ENCODE measurements at regions not wholly inside any gene's neighbourhood (a gene's known extent, or its start where the extent isn't known, plus 50 kb on each side); places are given as distances from the start of the nearest gene placed in this dataset.
"Not testable (repeated sequence)": the region's sequence is repeated elsewhere in the genome, so short reads cannot be mapped to it uniquely, and the experiment has no call there.

DNA sequence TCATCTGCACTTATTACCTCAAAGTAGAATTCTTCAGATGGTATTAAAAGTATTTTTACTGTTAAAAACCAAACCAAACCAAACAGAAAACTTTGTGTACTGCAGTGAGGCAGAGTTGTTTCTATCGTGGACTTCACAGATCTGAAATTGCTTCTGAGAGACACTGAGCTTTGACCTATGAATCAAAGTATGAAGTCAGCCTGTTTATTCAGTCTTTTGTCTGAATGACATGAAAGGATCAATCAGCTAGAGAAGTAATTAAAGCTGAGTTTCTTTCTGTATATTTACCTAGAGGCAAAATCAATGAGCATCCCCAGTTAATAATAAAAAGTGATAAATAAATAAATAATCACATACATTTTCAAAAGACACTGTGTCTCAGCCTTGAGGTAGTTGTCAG, 2121.0 kb downstream of the PCDH7 start:
- DNase-seq (ENCODE audit: low spot score) = no peak

DNA sequence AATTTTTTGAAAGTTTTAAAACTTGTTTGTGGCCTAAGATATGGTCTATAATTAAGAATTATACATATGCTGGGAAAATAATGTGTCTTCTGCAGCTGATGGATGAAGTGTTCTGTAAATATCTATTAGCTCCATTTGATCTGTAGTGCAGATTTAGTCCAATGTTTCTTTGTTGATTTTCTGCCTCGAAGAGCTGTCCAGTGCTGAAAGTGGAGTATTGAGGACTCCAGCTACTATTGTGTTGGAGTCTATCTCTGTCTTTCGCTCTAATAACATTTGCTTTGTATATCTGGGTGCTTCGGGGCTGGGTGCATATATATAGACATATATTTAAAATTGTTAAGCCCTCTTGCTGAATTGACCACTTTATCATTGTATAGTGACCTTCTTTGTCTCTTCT, 2127.3 kb downstream of the PCDH7 start:
- no peak for DNase-seq (ENCODE audit: low spot score)

DNA sequence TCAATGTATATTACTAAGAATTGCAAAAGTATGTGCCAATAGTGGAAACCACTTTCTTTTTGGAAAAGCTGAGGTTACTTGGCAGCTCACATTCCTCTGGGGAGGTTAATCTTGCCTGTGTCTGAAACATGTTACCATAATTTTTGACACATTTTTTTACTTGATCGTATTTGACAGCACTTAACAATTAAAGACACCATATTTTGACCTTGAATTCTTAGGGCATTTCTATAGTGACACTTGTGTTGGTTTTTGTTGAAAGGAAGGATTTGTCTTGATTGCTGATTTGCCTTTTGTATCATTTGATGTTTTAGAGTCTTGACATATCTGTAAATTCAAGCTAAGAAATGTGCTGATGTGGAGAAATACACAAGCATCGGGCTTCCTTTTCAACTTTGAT, 2135.5 kb downstream of the PCDH7 start:
- no peak for DNase-seq (ENCODE audit: low spot score)

DNA sequence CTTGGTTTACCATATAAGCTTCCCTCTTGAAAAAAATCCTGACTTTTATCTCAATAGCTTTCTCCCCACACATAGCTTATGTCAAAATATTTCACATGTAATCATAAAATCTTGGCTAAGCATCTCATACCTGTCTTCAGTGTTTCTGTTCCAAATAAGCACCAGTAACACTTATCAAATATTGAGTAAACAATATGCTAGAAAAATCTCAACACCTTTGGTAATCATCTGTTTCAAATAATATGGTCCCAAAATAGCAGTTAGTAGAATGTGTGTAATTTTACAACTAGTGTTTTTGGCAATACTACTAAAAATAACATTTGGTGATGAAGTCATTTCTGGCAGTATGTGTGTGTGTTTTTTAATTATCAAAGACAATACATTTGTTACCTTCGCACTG, 2138.2 kb downstream of the PCDH7 start:
- DNase-seq (ENCODE audit: low spot score) = no peak

DNA sequence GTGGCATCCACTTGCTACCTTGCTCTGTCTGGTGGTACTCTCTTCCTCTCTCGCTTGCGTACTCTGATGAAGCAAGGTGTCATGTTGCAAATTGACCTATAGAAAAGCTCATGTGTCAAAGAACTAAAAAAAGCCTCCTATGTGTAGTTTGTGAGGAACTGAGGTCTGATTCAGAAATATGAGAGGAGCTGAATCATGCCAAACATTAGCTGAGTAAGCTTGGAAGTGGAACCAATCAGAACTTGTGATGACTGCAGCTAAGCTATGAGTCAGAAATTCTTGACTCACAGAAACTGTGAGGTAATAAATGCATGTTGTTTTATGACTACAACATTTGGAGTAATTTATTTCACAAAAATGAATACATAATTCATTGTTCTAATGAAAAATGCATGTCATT, 2138.8 kb downstream of the PCDH7 start:
- DNase-seq (ENCODE audit: low spot score) = peak; percentile 0

DNA sequence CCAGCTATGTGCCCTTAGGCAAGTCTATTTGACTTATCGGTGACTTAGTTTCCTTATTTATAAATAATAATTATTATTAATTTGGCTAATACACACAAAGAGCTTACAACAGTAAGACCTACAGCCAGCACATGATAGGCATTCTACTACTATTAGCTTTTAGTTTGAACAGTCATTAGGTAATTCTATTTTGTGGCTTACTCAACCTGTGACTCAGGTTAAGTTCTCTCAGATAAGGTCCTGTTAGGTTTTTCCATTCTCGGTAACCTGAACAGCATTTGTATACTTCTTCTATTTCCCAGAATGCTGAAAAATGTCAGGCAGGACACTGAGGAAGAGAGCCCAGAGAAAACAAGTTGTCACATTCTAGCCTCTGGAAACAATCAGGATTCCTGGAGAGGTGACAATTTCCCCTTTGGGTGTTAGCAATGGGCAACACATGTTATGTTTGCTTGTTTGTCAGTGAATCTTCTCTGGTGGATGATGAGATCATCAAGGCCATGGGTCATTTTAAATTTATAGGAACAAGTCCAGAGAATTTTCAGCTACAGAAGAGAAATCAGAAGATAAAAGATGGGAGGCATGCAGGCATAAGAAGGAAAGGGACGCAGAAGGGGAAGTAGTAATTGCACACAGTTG, 2144.7 kb downstream of the PCDH7 start:
- no peak for DNase-seq (ENCODE audit: low spot score)

DNA sequence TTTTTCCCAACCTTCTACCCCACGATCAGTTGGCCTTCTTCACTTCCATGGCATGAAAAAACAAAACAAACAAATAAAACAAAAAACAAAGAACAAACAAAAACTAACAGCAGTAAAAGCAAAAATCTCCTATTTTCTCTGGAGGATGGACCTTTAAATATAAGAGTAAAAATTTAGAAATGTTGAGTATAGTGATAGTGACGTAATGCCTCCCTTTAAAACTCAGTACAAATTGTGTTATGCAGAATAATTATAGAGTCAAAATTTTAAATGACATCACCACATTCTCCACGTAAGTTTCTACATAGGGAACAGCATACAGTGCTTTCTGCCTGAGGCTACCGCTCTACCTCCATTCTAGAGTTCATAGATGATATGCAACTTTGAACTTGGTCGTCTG, 2156.4 kb downstream of the PCDH7 start:
- no peak for DNase-seq (ENCODE audit: low spot score)

DNA sequence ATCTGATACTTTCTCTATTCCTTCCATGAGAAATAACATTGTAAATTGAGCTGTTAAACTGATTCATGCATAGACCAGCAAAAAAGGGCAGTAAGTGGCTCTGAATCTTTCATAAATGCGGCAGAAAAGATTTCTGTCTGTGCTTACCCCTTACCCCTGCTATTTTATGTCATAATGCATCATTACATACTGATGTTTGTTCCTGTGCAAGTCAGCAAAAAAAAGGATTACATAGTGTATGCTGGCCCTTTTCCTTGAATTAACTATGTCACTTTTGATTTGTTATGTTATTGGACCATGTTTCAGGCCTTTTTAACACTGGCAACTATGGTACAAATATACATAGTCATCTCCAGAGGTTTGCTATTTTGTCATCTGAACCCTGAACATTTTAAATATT, 2159.7 kb downstream of the PCDH7 start:
- no peak for DNase-seq (ENCODE audit: low spot score)

DNA sequence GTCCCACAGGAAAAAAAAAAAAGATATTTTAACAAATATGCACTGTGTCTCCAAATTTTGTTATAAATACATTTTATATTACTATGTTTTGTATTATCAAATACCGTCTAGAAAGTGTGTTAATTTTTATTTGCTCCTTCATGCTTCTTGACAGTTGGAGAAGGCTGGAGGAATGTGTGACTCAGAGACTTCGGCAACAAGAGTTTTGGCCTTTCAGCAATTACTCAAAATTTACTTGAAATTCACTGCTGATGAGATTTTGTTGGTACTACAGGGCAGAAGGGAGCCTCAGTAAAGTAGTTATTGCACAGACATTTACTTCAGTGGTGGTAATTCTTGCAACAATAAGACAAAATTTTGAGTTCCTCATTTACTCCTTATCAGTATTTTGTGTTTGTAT, 2164.0 kb downstream of the PCDH7 start:
- DNase-seq (ENCODE audit: low spot score) = no peak

DNA sequence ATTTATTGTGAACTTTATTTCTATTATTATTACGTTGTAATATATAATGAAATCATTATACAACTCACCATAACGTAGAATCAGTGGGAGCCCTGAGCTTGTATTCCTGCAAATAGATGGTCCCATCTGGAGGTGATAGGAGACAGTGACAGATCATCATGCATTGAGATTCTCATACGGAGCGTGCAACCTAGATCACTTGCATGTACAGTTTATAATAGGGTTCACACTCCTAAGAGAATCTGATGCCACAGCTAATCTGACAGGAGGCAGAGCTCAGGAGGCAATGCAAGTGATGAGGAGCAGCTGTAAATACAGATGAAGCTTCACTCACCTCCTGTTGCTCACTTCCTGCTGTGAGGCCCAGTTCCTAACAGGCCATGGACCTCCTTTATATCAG, 2170.2 kb downstream of the PCDH7 start:
- DNase-seq (ENCODE audit: low spot score) = no peak

DNA sequence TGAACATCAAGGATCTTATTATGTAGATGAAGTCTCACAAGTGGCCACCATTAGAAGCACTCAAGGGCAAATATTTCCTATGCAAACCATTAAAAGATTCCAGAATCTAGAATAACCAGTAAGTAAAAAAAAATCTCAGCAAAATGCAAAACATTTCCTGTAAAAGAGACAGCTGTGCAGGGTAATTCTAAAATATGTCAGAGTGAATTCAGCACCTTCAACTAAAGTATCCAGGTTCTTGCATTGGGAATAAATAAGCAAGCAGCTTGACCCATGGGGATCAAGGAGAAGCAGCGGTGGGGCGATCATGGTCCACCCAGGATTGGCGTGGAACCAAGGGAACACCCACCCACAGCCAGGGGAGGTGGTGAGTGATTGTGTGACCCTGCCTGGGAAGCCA, 2188.9 kb downstream of the PCDH7 start:
- no peak for DNase-seq (ENCODE audit: low spot score)

DNA sequence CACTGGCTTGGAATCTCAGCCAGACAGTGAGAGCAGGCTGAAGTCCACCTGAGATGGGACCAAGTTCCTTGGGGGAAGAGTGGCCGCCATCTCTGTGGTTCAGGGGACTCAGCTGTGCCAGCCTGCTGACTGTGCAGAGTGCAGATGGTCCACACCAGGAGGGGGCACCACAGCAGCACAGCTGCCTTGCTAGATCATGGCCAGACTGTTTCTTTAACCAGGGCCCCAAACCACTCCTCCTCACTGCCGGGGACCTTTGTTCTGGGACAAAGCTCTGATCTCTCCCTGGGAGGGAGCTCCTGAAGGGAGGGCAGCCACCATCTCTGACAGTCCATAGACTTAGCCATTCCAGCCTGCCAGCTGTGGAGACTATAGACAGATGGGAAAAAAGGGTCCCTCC, 2189.6 kb downstream of the PCDH7 start:
- no peak for DNase-seq (ENCODE audit: low spot score)

DNA sequence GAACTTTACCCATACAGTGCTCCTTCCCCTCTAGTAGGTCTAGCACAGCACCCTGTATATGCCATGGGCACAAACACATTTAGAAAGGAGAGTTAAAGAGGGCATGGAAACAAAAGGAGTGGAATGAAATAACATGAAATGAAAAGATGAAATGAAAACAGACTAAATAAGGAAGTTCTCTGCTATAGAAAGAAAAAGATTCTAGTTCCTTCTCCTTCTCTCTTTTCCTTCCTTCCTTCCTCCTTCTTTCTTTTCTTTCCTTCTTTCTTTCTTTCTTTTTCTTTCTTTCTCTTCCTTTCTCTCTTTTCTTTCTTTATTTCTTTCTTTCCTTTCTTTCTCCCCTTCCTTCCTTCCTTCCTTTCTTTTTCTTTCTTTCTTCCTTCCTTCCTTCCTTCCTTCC, 2197.4 kb downstream of the PCDH7 start:
- DNase-seq (ENCODE audit: low spot score) = no peak

DNA sequence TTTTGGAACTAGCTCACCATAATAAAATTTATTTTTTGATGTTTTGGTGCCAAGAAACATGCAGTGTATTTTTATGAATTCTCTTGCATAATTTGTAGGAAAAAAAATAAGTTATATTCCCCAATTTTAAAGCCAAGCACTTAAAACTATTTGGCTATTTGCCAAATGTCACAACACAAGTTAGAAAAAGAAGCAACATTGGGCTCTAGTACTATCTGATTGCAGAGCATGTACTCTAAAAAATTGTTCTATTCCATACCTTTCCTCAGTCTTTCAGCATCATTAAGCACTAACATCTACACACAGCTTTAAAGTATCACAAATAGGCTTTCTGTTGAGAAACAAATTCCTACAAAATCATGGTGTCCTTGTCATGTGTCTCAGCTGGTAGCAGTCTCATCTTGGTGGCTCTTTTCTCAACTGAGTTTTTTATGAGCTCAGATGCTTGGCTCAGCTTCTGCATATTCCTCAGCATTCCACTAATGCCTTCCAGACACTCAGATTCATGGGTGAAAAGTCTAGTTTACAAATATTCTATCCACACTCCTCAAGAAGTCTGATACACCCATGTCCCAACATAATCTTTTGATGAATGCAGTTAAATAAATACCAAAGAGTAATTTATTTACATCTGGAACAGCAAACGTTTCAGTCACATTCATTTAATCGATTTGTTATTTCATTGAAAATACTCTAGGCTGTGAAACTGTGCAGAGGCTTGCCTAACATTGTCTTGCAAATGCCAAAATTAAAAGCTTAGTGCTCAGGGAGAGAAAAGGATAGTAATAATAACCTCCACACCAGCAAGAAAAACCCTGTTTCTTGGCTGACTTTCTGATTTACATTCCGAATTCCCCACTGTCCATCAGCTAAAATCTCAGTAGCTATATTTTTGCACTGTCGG, 2209.9 kb downstream of the PCDH7 start:
- DNase-seq (ENCODE audit: low spot score) = no peak

DNA sequence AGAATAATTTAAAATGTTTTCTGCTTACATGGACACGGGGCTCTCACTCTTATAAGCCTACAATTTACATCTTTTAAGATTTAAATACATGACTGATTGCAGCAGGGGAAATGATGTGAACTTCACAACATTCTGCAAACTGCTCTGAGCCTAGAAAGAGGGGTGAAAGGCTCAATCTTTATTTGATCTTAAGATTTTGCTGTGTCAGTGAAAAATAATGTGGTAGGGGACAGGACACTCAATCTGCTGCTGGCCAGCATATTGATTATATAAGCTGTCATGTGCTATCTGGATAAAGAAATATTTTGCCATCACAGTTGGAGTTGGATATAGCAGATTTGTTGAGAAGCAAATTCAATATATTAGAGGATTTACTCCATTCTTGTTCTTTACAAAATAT, 2210.5 kb downstream of the PCDH7 start:
- no peak for DNase-seq (ENCODE audit: low spot score)

DNA sequence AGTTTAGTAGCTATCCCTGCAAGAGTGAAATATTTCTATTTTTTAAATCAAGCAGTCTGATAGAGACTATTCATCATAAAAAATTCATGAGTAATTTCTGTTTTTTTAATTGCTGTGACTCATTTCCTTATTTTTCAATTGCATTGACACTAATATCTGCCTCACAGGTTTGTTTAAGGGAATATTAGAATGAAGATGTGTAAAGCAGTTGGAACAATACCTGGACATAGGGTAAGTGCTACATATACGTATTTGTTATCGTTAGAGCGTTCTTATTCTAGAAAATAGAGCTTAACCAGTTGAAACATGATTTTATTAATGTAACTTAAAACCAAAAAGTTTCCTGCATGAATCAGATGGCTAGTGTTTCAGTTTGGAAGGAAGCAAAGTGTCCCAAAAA, 2211.3 kb downstream of the PCDH7 start:
- no peak for DNase-seq (ENCODE audit: low spot score)

DNA sequence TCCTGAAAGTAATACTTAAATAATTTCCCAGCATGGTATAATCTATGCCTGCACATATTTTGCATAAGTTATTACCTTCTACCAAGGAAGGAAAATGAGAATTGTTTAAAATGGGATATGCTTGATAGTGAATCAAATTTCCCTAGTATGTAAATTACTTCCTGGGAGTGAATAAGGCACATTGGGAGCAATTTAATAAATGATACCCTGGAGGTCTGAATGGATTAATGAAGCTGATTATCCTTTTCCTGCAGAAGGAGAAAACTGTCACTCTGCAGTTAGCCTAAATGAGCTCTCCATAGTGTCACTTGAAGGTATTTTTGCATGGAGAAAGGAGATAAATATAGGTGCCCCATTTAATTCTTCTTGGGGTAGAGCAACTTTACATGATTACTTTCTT, 2212.0 kb downstream of the PCDH7 start:
- no peak for DNase-seq (ENCODE audit: low spot score)

DNA sequence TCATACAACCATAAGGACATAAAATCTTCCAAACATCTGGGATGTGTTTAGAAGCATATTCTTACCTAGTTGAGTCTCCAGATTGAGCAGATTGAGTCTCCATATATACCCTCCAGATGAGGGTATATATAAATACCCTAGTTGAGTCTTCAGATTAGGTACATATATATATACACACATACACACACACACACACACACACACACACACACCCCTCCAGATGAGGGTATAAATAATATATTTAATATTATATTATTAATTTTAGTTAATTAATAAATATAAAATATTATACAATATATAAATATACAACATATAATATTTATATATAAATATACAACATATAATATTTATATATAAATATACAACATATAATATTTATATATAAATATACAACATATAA, 2219.1 kb downstream of the PCDH7 start:
- DNase-seq (ENCODE audit: low spot score) = not testable (repeated sequence)

DNA sequence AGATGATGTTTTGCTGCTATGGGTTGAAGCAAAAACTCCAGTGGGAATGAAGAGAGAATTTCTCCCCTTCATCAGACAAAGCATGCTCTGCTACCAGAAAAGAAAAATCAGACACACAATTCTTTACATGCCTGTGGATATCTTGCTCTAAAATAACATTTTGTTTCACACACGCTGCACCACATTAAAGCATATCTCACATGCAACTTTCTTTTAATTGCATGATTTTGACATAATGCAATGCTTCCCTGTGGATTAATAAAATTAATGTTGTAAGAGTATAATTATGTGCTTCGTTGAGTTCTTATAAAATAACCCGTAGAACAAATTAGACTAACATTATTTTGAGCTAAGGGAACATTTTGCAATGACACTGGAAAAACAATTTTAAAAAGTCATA, 2230.7 kb downstream of the PCDH7 start:
- no peak for DNase-seq (ENCODE audit: low spot score)

DNA sequence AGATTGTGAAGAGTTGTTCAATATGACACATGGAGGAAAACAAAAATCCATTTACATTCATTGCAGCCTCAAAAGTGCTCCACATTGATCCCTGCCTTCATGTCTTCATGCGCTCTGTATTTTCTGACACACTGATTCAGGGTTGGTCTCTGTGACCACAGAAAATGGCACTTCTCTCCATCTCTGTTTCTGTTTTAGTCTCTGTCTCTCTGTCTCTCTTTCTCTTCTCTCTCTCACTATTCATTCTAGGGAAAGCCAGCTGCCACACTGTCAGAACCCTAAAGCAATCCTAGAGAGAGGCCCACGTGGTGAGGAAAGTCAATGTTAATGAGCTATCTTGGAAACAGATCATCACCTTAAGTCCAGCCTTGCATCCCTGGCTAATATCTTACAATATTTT, 2238.4 kb downstream of the PCDH7 start:
- DNase-seq (ENCODE audit: low spot score) = no peak

DNA sequence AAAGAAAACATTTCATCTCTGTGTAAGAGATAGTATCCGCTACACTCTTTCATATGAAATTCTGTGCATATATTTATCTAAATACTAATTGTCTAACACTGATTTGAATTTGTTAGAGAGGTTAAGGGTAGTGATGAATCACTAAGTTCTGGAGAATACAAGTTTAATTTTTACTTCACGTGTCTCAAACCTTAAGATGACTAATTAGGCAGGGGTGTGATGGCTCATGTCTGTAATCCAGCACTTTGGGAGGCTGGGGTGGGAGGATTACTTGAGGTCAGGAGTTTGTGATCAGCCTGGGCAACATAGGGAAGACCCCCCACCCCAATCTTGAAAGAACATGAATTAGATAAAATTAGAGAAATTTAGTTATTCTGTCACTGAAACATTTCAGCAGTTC, 2241.9 kb downstream of the PCDH7 start:
- DNase-seq (ENCODE audit: low spot score) = no peak

DNA sequence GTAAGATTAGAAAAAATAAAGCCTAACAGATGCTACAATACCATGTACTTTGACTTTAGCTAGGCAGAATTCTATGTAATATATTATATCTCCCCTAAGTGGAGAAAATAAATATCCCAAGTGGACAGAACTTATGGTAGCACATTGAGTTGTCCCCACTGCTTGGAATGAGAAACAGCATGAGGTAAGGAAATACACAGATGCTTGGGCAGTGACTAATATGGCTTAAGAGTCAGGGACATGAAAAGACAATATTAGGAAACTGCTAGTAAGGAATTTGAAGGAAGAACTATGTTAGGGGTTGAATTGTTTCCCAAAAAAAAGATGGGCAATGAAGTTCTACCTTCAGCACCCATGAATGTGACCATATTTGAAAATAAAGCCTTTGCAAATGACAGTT, 2265.1 kb downstream of the PCDH7 start:
- DNase-seq (ENCODE audit: low spot score) = no peak

DNA sequence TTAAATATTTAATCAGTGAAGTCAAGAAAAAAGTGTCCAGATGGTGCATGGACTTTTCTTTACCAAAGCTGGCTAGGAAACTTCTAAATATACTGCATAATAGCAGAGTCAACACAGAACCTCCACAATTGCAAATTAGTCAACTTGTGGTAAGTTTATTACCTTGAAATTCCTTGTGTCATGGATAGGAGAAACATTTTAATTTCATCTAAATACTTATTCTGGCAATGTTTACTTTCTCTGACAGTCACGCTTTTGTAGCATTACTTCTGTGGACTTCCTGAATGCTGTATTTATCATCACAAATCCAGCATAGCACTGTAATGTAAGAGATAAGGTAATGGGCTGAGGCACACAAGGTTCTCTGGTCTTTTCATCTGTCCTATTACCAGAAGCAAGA, 2266.1 kb downstream of the PCDH7 start:
- DNase-seq (ENCODE audit: low spot score) = no peak

DNA sequence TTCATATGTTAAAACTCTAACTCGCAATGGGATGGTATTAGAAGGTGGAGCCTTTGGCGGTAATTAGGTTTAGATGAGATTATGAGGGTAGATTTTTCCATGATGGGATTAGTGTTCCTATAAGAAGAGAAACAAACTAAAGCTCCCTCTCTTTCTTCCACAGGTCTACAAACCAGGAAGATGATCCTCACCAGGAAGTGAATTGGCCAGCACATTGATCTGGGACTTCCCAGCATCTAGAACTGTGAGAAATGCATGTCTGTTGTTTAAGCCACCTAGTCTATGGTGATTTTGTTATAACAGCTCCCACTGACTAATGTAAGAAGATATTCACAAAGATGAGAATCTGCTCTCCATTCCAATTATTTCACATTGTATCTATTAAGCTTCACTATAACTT, 2266.9 kb downstream of the PCDH7 start:
- no peak for DNase-seq (ENCODE audit: low spot score)

Measured in COLO829 (cell line).